Ascending aorta (tissue), 2 donors: ENCODE measurements at regions not wholly inside any gene's neighbourhood (a gene's known extent, or its start where the extent isn't known, plus 50 kb on each side); places are given as distances from the start of the nearest gene placed in this dataset.

Source experiments
- DNase-seq, 2 donors: peaks; one replicate each; pipeline ENCODE4 v3.0.0-alpha.2; 2019; ENCODE audit warnings: low spot score in 2 of 2
- H3K27ac ChIP-seq, 2 donors: fragments of 200-600 bp; sonication (generic); one replicate each; pipeline ENCODE4 v1.5.1; 2016 to 2017; ENCODE audit warnings: mild to moderate bottlenecking in 1 of 2
- H3K27me3 ChIP-seq: fragments of 200-600 bp; sonication (generic); one replicate; pipeline ENCODE4 v1.5.1; 2017
- H3K36me3 ChIP-seq, 2 donors: fragments of 200-600 bp; sonication (generic); one replicate each; pipeline ENCODE4 v1.5.1; 2016
- H3K4me1 ChIP-seq, 2 donors: fragments of 200-600 bp; sonication (generic); one replicate each; pipeline ENCODE4 v1.5.1; 2016 to 2017; ENCODE audit warnings: mild to moderate bottlenecking in 1 of 2
- H3K4me3 ChIP-seq, 2 donors: fragments of 200-600 bp; sonication (generic); one replicate each; pipeline ENCODE4 v1.5.1; 2016 to 2017; ENCODE audit warnings: mild to moderate bottlenecking in 1 of 2
- H3K9me3 ChIP-seq, 2 donors: fragments of 200-600 bp; sonication (generic); one replicate each; pipeline ENCODE4 v1.5.1; 2016
- intact Hi-C: fragments of 100-400 bp; cut with DNase I; formaldehyde crosslinking; loops from one replicate; pipeline ENCODE4 v1.15.1; 2023
- TF ChIP-seq, protein P1 (sequence below), 3 experiments: fragments of 200-600 bp in 2 of 3; fragments of 450-650 bp in 1 of 3; sonication (generic) in 2 of 3; IDR thresholded peaks; one replicate each; pipeline ENCODE4 v1.5.1; 2016 to 2019; ENCODE audit warnings: antibody characterized with exemption in 3 of 3, mild to moderate bottlenecking in 1 of 3, moderate library complexity in 1 of 3

DNA sequence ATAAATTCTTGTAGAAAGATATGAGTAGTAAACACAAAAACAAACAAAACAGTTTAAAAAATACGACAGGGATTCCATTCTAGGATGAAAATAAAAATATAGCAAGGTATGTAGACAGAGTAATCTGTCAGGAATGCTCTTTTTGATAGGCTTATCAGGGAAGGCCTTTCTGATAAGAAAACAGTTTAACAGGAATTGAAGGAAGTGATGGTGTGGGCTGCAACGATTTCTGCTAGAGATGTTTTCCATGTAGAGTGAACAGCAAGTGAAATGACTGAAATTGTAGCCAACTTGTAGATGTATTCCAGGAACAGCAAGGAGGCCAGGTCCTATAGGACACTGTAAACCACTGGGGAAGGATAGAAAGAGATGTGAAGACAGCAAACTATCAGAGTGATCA, 689.7 kb upstream of the GJE1 start:
- Histone ChIP-seq H3K27ac (no peak overlapping the region), H3K4me3 (no peak overlapping the region), H3K36me3 (no peaks in the 10 kb centered on the region), H3K4me1 (no peaks in the 10 kb centered on the region), H3K27me3 (no peaks in the 10 kb centered on the region), H3K9me3 (no peaks in the 10 kb centered on the region)
- no peak for DNase-seq
- intact Hi-C loops, result no loop called here
- TF ChIP-seq, protein P1, sequence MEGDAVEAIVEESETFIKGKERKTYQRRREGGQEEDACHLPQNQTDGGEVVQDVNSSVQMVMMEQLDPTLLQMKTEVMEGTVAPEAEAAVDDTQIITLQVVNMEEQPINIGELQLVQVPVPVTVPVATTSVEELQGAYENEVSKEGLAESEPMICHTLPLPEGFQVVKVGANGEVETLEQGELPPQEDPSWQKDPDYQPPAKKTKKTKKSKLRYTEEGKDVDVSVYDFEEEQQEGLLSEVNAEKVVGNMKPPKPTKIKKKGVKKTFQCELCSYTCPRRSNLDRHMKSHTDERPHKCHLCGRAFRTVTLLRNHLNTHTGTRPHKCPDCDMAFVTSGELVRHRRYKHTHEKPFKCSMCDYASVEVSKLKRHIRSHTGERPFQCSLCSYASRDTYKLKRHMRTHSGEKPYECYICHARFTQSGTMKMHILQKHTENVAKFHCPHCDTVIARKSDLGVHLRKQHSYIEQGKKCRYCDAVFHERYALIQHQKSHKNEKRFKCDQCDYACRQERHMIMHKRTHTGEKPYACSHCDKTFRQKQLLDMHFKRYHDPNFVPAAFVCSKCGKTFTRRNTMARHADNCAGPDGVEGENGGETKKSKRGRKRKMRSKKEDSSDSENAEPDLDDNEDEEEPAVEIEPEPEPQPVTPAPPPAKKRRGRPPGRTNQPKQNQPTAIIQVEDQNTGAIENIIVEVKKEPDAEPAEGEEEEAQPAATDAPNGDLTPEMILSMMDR (IDR thresholded peaks at IDR 0.05), result no peak

GRCh38 chr6:141439513-141439912, 693.2 kb upstream of the GJE1 start:
- no peaks in the 10 kb centered on the region for H3K4me1 ChIP-seq
- no peak for DNase-seq
- no peaks in the 10 kb centered on the region for H3K27me3 ChIP-seq
- intact Hi-C loops, result no loop called here
- H3K4me3 ChIP-seq, result no peak overlapping the region
- no peaks in the 10 kb centered on the region for H3K36me3 ChIP-seq
- TF ChIP-seq, protein P1 (IDR thresholded peaks at IDR 0.05), result no peak
- no peaks in the 10 kb centered on the region for H3K9me3 ChIP-seq
- no peak overlapping the region for H3K27ac ChIP-seq

DNA sequence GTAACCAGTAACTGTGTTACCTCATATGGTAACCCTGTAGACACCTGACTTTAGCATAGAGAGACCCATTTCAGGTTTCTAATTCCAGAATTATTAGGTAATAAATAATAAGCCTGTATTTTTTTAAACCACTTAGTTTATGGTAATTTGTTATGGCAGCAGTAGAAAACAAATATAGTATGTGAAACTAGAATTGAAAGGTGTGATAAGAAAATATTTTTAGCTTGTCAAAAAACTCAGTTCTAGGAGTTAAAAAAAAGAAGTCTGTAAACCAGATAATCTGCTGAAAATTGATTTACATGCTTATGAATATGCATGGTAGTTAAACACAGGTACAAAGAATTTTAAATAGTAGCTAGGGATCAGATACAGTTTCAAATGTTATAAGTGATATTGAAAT, 695.0 kb upstream of the GJE1 start:
- TF ChIP-seq, protein P1 (IDR thresholded peaks at IDR 0.05), result no peak
- no peak for DNase-seq
- intact Hi-C loops, result no loop called here

GRCh38 chr6:141437011-141437410, 695.7 kb upstream of the GJE1 start:
- Histone ChIP-seq H3K4me3 (no peak overlapping the region), H3K27me3 (no peaks in the 10 kb centered on the region), H3K4me1 (no peaks in the 10 kb centered on the region), H3K9me3 (no peaks in the 10 kb centered on the region), H3K36me3 (no peaks in the 10 kb centered on the region), H3K27ac (no peak overlapping the region)
- TF ChIP-seq, protein P1 (IDR thresholded peaks at IDR 0.05), result no peak
- intact Hi-C loops, result no loop called here
- DNase-seq, result no peak

More for the DNA sequence above, 695.0 kb upstream of the GJE1 start:
- Histone ChIP-seq H3K4me1 (no peaks in the 10 kb centered on the region), H3K4me3 (no peak overlapping the region), H3K36me3 (no peaks in the 10 kb centered on the region), H3K27me3 (no peaks in the 10 kb centered on the region), H3K27ac (no peak overlapping the region), H3K9me3 (no peaks in the 10 kb centered on the region)

DNA sequence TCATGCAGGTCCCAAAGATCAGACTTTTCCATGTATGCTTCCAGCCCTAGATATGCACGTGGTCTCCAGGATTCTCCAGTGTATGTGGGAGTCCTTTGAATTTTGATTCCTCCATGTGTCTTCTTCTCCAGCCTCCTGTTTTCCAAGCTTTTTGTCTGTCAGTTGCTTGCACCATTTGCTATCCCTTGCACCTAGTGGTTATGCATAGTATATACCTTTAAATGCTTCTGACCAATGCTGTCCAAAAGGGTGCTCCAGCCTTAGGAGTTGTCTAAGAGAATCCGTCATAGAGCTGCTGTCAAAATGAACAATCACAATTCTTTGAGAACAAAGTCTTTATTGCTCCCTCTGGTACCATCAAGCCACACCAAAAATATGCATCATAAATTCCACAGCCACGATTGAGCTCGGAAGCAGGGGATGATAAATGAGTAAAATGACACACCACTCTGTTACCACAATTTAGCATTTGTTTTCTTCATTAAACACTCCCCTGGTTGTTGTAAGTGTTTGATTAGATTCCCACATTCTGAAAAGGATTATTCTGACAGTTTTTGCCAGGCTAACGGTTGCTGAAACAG, 706.2 kb upstream of the GJE1 start:
- Histone ChIP-seq H3K27me3 (no peaks in the 10 kb centered on the region), H3K36me3 (no peaks in the 10 kb centered on the region), H3K4me1 (no peaks in the 10 kb centered on the region), H3K4me3 (no peak overlapping the region), H3K27ac (no peak overlapping the region), H3K9me3 (peaks cover 0 to 15% of the 10 kb centered on the region in 2 donors)
- TF ChIP-seq, protein P1 (IDR thresholded peaks at IDR 0.05), result no peak
- no peak for DNase-seq
- intact Hi-C loops, result no loop called here

DNA sequence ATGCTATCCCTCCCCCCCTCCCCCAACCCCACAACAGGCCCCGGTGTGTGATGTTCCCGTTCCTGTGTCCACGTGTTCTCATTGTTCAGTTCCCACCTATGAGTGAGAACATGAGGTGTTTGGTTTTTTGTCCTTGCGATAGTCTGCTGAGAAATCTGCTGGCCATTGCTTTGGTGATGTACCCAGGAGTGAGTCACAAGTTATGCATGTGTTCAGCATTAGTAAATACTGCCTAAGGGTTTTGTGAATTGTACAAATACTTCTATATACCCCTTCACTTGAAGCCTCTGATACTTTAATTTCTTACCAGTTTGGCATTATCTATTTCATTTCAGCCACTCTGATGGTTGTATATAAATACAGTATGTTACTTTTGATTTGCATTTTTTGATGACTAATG, 711.3 kb upstream of the GJE1 start:
- H3K27ac ChIP-seq, result no peak overlapping the region
- TF ChIP-seq, protein P1 (IDR thresholded peaks at IDR 0.05), result no peak

More for the DNA sequence above, 711.3 kb upstream of the GJE1 start:
- no peak for DNase-seq
- Histone ChIP-seq H3K4me1 (no peaks in the 10 kb centered on the region), H3K36me3 (no peaks in the 10 kb centered on the region), H3K27me3 (no peaks in the 10 kb centered on the region), H3K4me3 (no peak overlapping the region), H3K9me3 (peaks cover 0 to 15% of the 10 kb centered on the region in 2 donors)
- intact Hi-C loops, result no loop called here
